ENCODE measurements at regions not wholly inside any gene's neighbourhood (a gene's known extent, or its start where the extent isn't known, plus 50 kb on each side); places are given as distances from the start of the nearest gene placed in this dataset.

DNA sequence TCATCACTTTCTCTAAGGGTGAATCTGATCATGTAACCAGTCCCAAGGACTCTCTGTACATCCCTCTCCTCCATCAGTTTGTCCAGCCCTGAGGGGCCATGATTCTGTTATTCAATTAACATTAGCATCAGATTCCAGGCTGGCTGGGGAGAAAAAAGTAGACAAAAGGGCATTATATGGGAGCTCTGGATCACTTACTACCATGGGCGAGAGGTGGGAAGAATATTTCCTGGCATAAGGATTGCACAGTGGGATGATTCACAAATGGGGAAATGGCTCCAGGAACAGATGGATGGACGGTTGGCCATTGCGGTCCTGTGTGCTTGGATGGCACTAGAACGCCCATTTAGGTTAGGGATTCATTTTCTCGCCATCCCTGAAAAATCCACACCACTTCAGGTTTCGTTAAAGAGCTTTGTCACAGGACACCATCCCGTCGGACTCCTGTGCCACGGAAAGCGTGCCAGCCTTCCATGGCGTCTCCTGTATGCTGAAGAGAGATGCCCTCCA, 112.6 kb downstream of the THBS2 start:
- TF ChIP-seq, protein P1, sequence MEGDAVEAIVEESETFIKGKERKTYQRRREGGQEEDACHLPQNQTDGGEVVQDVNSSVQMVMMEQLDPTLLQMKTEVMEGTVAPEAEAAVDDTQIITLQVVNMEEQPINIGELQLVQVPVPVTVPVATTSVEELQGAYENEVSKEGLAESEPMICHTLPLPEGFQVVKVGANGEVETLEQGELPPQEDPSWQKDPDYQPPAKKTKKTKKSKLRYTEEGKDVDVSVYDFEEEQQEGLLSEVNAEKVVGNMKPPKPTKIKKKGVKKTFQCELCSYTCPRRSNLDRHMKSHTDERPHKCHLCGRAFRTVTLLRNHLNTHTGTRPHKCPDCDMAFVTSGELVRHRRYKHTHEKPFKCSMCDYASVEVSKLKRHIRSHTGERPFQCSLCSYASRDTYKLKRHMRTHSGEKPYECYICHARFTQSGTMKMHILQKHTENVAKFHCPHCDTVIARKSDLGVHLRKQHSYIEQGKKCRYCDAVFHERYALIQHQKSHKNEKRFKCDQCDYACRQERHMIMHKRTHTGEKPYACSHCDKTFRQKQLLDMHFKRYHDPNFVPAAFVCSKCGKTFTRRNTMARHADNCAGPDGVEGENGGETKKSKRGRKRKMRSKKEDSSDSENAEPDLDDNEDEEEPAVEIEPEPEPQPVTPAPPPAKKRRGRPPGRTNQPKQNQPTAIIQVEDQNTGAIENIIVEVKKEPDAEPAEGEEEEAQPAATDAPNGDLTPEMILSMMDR (IDR thresholded peaks at IDR 0.05; ENCODE audit: low read depth, low read length, missing input control), result no peak
- TF ChIP-seq RAD21 (IDR thresholded peaks at IDR 0.05) (no peak), HNF4A (conservative IDR thresholded peaks at IDR 0.05) (no peak), TAF1 (conservative IDR thresholded peaks at IDR 0.05) (no peak), JUND (IDR thresholded peaks at IDR 0.05) (no peak)
- TF ChIP-seq, protein P2, sequence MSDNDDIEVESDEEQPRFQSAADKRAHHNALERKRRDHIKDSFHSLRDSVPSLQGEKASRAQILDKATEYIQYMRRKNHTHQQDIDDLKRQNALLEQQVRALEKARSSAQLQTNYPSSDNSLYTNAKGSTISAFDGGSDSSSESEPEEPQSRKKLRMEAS (IDR thresholded peaks at IDR 0.05), result no peak

All from liver (tissue), 3 donors.